GM12891 (cell line): ENCODE measurements at regions not wholly inside any gene's neighbourhood (a gene's known extent, or its start where the extent isn't known, plus 50 kb on each side); places are given as distances from the start of the nearest gene placed in this dataset.

ENCODE experiments used
- POLR2AphosphoS5 ChIP-seq: IDR thresholded peaks from 2 replicates; pipeline ENCODE4 v1.6.1; 2011; ENCODE audit warnings: low read depth, low read length, control low read depth
- TAF1 ChIP-seq: IDR thresholded peaks from 2 replicates; pipeline ENCODE4 v1.6.1; 2011; ENCODE audit warnings: low read depth, low read length, control low read depth

DNA sequence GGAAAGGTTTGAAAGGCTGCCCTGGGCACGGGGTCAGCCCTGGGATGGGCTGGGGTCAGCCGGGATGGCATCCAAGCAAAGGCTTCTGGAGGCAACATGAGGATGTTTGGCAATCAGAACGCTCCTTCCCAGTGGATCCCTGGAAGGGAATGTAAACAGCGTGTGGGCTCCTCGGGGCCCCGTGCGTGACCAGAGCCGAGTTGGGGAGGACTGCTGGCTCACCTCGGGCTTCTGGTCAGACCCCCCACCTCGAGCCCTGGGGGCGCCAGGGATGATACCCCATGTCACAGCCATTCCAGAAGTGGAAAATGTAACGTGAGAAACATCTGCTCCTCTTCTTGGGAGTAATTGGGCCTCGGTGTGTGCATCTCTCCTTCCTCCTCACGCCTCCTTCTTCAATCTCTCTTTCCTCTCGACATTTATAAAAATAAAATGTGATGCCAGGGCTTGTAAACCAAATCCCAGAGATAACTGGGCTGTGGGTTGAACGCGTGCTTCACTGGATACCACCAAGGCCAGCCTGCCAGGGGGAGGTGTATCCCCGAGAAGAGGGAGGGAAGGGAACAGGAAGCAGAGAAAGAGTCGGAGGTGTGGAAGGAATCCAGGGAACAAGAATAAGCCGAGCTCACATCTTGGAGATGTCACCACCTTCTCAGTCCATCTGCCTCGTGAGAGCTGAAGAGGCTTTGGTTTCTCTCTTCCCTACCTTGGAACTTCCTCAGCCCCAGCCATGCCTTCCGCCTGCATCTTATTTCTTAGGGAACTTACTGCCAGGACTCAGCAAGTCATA is 144.8 kb downstream of the NUAK1 start:
- no peak for TF ChIP-seq TAF1
- TF ChIP-seq POLR2AphosphoS5 = no peak
